HG02623 (cell line): ENCODE measurements at regions not wholly inside any gene's neighbourhood (a gene's known extent, or its start where the extent isn't known, plus 50 kb on each side); places are given as distances from the start of the nearest gene placed in this dataset.
"Not testable (repeated sequence)": the region's sequence is repeated elsewhere in the genome, so short reads cannot be mapped to it uniquely, and the experiment has no call there.

Experiments used
- ATAC-seq: cut with Tn5 transposase; IDR thresholded peaks from one replicate; pipeline ENCODE4 v1.9.1; 2021; ENCODE audit warnings: moderate library complexity; ENCODE audit not compliant: unreplicated experiment

DNA sequence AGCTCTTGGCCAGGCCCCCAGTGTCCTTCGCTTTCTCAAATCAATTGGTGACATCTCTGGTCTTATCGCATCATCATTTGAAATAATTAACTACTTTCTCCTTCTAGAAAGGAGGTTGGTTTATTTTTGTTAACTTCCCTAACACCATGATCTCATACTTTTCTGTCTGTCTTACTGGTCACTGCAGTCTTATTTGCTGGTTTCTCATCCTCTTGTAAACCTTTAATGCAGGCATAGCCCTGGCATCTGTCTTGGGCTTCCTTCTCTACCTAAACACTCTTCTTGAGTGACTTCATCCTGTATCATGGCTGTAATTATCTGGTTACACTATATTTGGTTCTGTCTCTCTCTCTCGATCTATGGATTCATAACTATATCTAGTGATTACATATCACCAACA, 152.8 kb downstream of the CYSLTR2 start:
- no peak for ATAC-seq

DNA sequence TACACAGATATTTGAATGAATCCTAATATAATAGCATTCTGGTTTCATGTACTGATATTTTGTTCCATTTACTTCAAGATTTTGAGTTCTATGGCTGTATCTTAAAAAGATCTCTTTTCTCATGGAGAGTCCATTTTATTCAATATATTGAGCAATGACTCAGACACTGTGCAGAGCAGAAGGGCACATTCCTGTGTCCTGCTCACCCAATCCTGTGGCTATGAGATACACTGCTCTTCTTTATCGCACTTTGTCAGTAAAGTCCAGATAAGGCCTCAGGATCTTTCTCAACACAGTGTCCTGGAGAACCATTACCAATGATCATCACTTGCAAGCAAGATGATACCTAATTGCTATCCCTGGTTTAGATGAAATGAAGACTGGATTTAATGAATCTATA, 155.0 kb downstream of the CYSLTR2 start:
- ATAC-seq = no peak

DNA sequence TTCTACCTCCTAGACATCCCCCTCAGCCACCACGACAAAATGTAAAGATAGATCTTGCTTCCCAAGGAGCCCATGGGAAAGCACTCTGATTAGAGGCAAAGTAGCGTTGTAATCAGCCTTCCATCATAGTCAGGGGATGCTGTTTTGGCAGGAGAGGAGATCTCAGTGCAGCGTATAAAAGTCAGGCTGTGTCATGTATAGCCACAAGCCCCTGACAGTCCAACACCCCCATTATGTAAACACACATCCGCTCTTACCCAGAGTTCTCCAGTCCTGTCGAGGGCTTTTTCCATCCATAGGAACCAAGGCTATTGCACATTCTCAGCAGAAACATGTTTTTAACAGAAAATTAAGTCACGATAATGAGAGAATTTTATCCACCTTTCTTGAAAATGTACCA, 156.3 kb downstream of the CYSLTR2 start:
- no peak for ATAC-seq

DNA sequence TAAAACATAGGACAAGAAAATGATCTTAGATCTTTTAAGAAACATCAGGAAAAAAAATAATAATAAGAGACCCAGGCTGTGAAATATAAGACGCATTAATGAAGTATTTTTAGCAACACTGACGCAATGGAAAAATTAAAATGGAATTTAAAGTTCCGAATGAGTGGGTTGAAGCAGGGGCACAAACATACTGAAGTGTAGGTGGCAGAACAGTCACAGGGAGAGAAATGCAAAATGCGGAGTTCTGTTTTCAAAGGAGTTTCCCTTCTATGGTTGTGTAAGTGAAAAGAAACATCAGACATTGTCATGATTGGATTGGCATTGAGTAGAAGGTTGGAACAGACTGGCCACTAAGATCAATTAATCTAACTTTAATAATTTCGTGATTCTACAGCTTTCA, 159.8 kb downstream of the CYSLTR2 start:
- ATAC-seq = no peak

DNA sequence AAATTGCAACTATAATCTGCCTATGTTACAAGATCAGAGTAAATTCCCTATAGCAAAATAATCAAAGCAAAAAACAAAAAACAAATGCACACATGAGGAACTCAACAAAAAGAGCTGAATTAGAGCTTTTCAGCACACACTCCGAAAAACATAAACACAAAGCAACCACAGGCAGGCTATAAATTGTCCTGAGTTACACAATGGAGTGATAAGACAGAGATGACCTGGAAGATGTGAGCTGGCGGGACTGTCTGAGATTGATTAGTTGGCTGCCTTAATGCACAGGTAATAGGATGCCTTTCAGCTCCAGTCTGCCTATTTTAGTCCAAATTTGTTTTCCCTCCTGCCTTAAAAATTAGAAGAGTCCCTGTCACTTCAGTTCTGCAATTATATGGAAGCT, 159.0 kb upstream of the FNDC3A start:
- ATAC-seq = no peak

DNA sequence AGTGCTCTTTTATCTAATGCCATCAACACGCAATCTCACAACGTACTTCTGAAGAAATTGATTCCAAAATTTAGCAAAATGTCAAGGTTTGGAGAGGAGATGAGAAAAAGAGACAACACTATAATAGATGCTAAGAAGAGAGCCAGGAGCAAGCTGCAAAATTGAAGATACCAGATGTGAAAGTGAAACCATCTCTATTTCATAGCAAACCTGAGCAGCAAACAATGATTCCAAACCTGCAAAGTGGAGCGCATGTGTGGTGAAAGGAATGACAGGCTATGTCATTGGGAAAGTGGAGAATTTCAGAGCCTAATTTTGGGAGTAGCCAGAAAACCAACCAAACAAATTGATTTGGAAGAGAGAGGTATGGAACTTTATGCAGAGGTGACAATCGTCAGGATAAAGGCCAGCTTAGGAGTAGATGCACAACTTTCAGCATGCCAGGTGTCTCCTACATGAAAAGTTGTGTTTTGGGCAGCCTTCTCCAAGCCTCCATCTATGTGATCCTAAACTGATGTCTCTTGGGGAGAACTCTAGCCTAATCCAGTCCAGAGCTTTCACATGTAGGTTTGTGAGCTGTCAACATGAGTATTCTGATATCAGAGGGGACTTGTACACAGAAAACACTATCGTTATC, 158.4 kb upstream of the FNDC3A start:
- ATAC-seq = no peak

DNA sequence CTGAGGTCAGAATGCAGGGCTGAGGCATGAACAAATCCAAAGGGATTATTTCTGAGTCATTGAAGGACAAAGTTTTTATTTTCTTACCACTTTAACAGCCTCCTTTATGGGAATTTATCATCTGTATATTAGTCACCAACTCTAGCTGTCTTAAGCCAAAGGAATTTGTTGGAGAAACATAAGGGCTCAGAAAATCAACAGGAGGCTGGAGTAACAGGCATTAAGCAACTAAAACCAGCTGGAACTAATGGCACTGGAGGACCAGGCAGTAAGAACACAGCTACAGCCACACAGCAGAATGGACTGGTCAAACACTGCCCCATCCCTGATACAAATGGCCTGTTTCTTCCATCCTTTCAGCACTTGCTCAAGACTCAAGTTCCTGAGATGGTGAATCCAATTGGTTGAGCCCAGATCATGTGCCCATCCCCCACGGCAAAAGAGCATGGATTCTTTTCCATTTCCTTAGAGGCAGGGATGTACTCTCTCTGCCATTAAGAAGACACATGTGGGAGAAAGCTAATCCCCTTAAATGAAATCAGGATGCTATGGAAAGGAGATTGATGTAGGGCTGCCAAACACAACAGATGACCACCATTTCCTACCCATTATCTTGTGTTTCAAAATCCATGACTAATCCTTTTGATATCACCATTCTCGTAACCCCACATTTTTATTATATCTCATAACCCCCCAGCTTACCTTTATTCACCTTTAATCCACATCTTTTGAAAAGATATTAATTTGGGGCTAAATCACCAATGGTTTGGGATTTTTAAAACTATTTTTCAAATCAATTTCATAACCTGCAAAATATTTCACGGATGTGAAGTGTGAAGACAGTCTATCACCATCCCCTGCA, 157.0 kb upstream of the FNDC3A start:
- no peak for ATAC-seq

DNA sequence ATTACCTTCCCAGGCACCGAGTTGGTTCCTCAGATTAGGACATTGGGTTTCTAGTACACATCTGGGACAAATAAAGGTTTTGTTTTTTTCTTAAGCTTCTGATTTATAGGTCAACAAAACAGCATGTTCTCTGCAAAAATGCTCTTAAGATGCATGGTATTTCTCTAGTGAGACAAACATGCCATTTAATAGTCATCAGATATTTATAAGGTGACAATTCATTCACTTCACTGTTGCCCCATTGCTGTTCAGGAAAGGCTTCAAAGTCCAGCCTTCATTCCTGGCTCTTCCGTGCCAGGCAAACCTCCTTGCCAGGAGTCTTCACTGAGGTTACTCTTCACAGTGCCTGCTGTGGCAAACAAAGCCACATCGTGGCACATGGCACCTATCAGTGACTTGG, 156.3 kb upstream of the FNDC3A start:
- ATAC-seq = no peak

DNA sequence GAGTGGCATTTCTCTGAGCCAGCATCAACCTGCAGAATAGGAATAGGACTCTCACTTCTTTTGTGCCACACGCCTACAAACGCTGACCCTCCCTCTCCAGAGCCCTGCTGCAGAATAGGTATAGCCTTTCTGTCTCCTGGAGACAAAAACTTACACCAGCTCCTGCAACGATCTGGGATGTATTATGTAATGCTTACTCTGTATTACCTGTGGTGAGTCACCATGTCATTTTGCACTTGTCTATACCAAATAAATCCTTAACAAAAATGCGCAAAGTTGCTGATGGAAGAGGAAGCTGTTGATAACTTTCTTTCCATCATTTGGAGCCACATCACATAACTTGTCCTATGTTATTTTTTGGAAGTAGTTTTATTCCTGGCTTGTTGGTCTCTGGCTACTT, 155.8 kb upstream of the FNDC3A start:
- no peak for ATAC-seq

DNA sequence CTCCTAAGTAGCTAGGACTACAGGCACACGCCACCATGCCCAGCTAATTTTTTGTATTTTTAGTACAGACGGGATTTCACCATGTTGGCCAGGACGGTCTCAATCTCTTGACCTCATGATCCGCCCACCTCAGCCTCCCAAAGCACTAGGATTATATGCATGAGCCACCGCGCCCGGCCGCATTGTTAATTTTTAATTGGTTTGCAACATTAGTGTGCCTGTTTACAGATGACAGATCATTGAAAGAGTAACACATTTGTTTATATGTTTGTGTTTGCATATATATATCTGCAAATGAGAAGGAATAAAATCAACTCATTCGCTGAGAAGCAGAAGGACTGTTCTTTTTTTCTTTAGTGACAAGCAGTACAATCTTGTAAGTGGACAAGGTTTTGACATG, 152.2 kb upstream of the FNDC3A start:
- ATAC-seq = not testable (repeated sequence)

DNA sequence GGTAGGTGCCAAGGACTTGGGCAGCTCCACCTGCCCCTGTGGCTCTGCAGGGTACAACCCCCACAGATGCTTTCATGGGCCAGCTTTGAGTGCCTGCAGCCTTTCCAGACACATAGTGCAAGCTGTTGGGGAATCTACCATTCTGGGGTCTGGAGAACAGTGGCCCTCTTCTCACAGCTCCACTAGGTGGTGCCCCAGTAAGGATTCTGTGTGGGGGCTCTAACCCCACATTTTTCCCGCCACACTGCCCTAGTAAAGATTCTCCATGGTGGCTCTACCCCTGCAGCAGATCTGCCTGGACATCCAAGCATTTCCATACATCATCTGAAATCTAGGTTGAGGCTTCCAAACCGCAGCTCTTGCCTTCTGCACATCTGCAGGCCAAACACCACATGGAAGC, 149.7 kb upstream of the FNDC3A start:
- ATAC-seq = no peak

DNA sequence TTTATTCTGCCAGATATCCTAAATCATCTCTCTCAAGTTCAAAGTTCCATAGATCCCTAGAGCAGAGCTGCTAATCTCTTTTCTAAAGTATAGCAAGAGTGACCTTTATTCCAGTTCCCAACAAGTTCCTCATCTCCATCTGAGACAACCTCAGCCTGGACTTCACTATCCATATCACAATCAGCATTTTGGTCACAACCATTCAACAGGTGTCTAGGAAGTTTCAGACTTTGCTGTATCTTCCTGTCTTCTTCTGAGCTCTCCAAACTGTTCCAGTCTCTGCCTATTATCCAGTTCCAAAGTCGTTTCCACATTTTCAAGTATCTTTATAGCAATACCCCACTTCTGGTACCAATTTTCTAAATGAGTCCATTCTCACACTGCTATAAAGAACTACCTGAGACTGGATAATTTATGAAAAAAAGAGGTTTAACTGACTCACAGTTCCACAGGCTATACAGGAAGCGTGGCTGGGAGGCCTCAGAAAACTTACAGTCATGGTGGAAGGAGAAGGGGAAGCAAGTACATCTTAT, 148.7 kb upstream of the FNDC3A start:
- not testable (repeated sequence) for ATAC-seq

DNA sequence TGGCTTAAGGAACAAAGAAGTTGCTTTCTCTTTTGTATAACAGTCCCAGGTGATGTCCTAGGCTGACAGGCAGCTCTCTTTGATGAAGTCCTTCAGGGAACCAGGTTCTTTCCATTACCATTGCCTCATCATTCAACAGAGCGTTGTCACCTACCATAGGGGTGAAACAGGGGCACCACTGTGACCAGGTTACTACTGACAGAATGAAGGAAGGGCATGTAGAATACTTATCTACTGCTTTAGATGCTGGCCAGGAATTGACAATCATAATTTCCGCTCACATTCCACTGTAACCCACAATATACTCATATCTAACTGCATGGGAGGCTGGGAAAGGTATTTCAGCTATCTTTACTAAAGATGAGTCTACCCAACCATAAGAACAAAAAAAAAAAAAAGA, 148.0 kb upstream of the FNDC3A start:
- ATAC-seq = no peak

DNA sequence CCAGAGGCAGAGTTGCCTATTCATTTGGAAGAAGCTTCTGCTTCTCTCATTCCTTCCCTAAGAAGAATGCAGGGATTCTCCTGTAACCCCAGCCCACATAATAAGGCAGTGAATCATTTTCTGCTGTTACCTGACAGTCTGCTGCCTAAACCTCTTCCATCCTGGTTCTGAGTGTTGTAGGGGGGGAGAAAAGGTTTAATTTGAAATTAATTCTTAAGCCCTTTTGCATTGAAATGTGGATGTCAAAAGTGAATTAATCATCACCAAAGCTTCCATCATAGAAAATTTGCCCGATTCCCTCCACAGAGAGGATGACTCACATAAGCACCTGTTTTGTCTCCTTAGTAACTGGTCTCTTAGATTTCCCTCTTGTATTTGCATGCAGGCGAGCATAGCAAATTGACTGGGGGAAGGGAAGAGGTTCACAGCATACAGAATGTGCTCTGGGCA, 146.7 kb upstream of the FNDC3A start:
- ATAC-seq = no peak

DNA sequence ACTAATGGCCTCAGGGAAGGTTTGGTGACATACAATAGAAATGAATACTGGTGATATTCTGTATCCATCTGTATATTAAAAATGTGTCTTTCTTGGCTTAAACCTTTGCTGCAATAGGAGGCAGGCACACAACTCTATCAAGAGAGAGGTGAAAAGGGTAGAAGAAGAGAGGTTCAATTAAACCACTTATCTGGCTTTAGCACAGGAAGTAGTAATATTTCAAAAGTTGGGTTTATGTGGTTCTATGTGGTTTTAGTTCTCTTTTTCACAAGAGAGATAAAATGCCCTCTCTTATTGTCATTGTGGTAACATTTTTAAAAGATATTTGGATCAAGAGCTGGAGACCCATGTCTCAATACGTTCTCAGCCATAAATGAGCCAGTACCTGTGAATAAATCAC, 146.2 kb upstream of the FNDC3A start:
- no peak for ATAC-seq

DNA sequence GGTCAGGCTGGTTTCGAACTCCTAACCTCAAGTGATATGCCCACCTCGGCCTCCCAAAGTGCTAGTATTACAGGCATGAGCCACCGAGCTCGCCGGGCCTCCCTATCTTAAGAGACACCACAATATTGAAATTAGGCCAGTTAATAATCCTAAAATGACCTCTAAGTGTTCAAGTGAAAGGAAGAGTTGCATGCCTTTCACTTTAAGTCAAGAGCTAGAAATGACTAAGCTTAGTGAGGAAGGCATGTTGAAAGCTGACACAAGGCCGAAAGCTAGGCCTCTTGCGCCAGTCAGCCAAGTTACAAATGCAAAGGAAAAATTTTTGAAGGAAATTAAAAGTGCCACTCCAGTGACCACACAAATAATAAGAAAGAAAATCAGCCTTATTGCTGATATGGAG, 144.5 kb upstream of the FNDC3A start:
- ATAC-seq = no peak

DNA sequence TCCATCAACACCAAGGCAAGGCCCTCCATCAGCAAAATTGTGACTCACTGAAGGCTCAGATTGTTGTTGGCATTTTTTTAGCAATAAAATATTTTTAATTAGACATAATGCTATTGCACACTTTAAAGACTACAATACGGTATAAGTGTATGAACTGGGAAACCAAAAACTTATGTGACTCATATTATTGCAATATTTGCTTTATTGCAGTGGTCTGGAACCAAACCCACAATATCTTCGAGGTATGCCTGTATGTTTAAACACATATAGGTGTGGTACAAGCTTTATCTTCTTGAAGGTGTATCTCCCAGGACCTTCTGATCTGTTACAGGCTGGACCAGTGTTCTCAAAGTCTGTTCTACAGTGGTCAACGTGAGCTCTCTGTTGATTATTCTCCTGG, 142.3 kb upstream of the FNDC3A start:
- ATAC-seq = no peak

DNA sequence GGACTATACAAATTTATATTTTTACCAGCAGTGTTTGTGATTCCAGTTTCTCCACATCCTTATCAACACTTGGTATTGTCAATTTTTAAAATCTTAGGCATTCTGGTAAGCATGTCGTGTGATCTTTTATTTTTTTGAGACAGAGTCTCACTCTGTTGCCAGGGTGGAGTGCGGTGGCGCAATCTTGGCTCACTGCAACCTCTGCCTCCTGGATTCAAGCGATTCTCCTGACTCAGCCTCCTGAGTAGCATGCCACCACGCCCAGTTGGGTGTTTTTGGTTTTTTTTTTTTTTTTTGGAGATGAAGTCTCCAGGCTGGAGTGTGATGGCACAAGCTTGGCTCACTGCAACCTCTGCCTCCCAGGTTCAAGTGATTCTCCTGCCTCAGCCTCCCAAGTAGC, 140.4 kb upstream of the FNDC3A start:
- ATAC-seq = not testable (repeated sequence)

DNA sequence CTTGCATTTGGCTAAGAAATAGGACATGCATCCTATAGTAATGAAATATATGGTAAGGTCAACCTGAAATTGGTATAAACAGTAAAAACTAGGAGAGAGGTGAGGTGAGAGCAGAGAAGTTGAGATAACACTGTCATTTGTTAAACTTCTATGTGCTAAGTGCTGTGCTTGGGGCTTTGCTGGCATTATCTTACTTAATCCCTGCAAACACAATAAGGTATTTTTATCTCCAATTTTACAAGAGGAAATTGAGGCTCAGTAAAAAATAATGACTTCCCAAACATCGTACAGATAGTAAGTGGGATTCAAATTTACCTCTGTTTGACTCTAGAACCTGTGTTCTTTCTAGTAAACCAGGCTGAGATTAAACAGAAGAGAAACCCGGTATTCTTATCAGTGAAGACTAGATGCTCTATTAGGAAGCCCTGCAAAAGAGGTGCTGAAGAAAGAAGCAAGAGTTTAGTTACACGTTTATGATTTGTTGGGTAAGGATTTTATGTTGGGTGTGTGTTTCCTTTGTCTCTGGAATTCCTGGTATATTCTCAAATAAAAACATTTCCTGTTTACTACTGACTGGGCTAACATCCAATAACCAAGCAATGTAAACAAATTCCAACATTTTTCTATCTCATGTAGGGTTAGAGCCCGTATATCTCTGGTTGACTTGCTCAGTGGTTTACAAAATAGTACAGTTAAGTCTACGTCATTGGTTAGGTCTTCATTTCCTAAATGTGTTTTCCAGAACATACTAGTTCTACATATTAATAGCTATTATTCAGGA, 137.3 kb upstream of the FNDC3A start:
- no peak for ATAC-seq

DNA sequence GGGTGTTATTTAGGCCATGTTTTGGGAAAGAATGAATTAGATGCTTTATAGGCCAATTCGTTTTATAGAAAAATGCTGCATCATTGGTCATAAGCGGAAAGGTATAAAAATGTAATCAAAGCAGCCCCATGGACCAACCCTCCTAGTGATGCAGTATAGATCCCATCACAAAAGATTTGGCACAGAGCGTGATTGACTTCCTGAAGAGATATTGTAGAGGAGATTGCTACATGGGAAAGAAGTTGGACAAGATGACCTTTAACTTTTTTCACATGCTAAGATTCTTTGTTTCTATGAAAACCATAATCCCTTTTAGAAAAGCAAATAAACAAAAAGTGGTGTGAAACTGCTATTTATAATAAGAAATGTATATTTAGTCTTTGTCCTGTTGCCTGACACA, 136.5 kb upstream of the FNDC3A start:
- no peak for ATAC-seq

DNA sequence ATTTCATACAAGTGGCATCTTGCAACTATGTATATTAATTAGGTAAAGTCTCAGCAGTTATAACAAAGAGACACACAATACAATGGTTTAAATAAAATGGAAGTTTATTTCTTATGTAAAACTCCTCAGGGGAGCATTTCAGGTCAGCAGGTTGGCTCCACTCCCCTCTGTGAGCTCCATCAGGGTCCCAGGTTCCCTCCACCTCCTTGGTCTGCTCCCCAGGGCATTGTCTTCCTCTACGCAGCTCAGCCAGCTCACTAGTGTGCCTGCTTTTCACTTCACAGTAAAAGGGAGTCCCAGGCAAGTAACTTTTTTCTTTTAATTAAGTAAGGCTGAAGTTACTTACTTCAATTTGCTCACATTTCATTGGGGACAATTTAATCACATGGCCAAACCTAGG, 135.3 kb upstream of the FNDC3A start:
- ATAC-seq = no peak

DNA sequence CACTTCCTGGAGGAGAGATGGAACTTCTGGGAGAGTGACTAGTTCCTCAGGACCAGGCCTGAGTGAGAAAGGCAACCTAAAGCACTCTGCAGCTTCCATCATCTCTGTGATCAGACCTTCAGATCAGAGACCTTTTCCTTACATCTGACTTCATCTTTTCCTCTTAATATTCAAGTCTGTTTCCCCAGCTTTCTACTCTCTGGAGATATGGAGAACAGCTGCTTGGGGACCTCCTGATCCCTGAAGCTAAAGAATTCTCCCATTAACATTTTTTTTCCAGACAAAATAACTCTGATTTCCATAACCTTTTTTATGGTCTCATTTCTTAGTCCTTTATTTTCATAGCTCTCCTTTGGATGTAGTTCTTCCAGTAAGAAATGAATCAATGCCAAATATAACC, 133.4 kb upstream of the FNDC3A start:
- ATAC-seq = no peak
